ENCODE measurements at regions not wholly inside any gene's neighbourhood (a gene's known extent, or its start where the extent isn't known, plus 50 kb on each side); places are given as distances from the start of the nearest gene placed in this dataset.

DNA sequence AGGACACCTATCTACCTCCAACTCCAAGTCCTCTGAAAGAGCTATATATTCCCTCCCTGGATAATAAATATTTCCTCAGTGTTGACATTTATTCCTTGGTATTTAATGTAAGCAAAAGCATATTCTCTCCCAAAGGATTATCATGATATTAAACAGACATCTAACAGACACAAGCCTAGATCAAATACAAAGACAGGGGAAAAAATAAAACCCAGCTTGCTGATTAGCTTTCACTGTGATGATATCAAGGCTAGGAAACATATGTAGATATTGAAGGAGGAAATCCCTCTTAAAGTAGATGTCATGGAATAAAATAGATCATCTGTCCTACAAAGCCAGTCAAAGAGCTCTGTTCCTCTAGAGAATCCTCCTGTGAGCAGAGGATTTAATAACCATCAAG, 95.2 kb downstream of the CRPPA start:
- no peak for TF ChIP-seq POLR2A (IDR thresholded peaks at IDR 0.05; ENCODE audit: low read length)
- TF ChIP-seq GATA1 (IDR thresholded peaks at IDR 0.05; ENCODE audit: low read depth, low read length), result no peak
